ENCODE measurements at regions not wholly inside any gene's neighbourhood (a gene's known extent, or its start where the extent isn't known, plus 50 kb on each side); places are given as distances from the start of the nearest gene placed in this dataset.

GRCh38 chr18:53747210-53747609 lies 477.3 kb downstream of the MBD2 start:
- WGBS: 59% methylated on average over 2 of the region's 2 CpGs

GRCh38 chr18:53745986-53746385 lies 478.5 kb downstream of the MBD2 start:
- H3K4me1 ChIP-seq (ENCODE audit: control insufficient read depth in 2 of 2, insufficient read depth in 2 of 2, low read length in 2 of 2): no peaks in the 10 kb centered on the region
- DNase-seq (ENCODE audit: low read depth in 6 of 9, low spot score in 9 of 9): no peak
- no peaks in the 10 kb centered on the region for H3K36me3 ChIP-seq (ENCODE audit: control insufficient read depth in 2 of 2, insufficient read depth in 2 of 2, low read length in 1 of 2)
- no peak overlapping the region for H3K4me3 ChIP-seq (ENCODE audit: low read length in 2 of 2)
- no peaks in the 10 kb centered on the region for H3K27me3 ChIP-seq (ENCODE audit: control insufficient read depth in 2 of 2, insufficient read depth in 1 of 2, low read length in 1 of 2)
- 81% methylated on average over 1 of the region's 1 CpG for WGBS
- H3K9me3 ChIP-seq (ENCODE audit: control insufficient read depth in 2 of 2, insufficient read depth in 1 of 2, low read length in 1 of 2): no peaks in the 10 kb centered on the region
- no peak overlapping the region for H3K27ac ChIP-seq (ENCODE audit: low read depth in 1 of 2, low read length in 1 of 2)

More at GRCh38 chr18:53747210-53747609, 477.3 kb downstream of the MBD2 start:
- no peak overlapping the region for H3K4me3 ChIP-seq (ENCODE audit: low read length in 2 of 2)
- H3K27ac ChIP-seq (ENCODE audit: low read depth in 1 of 2, low read length in 1 of 2): no peak overlapping the region
- H3K9me3 ChIP-seq (ENCODE audit: control insufficient read depth in 2 of 2, insufficient read depth in 1 of 2, low read length in 1 of 2): no peaks in the 10 kb centered on the region
- no peaks in the 10 kb centered on the region for H3K27me3 ChIP-seq (ENCODE audit: control insufficient read depth in 2 of 2, insufficient read depth in 1 of 2, low read length in 1 of 2)
- no peaks in the 10 kb centered on the region for H3K4me1 ChIP-seq (ENCODE audit: control insufficient read depth in 2 of 2, insufficient read depth in 2 of 2, low read length in 2 of 2)
- no peaks in the 10 kb centered on the region for H3K36me3 ChIP-seq (ENCODE audit: control insufficient read depth in 2 of 2, insufficient read depth in 2 of 2, low read length in 1 of 2)
- no peak for DNase-seq (ENCODE audit: low read depth in 6 of 9, low spot score in 9 of 9)

GRCh38 chr18:53745224-53745967 lies 479.1 kb downstream of the MBD2 start:
- 91% methylated on average over 5 of the region's 5 CpGs for WGBS
- Histone ChIP-seq H3K27me3 (ENCODE audit: control insufficient read depth in 2 of 2, insufficient read depth in 1 of 2, low read length in 1 of 2) (no peaks in the 10 kb centered on the region), H3K9me3 (ENCODE audit: control insufficient read depth in 2 of 2, insufficient read depth in 1 of 2, low read length in 1 of 2) (peaks cover 0 to 4% of the 10 kb centered on the region in 2 donors), H3K4me1 (ENCODE audit: control insufficient read depth in 2 of 2, insufficient read depth in 2 of 2, low read length in 2 of 2) (no peaks in the 10 kb centered on the region), H3K36me3 (ENCODE audit: control insufficient read depth in 2 of 2, insufficient read depth in 2 of 2, low read length in 1 of 2) (no peaks in the 10 kb centered on the region), H3K4me3 (ENCODE audit: low read length in 2 of 2) (no peak overlapping the region), H3K27ac (ENCODE audit: low read depth in 1 of 2, low read length in 1 of 2) (no peak overlapping the region)
- DNase-seq (ENCODE audit: low read depth in 6 of 9, low spot score in 9 of 9): no peak

- H3K36me3 ChIP-seq (ENCODE audit: control insufficient read depth in 2 of 2, insufficient read depth in 2 of 2, low read length in 1 of 2): no peaks in the 10 kb centered on the region
- no peaks in the 10 kb centered on the region for H3K27me3 ChIP-seq (ENCODE audit: control insufficient read depth in 2 of 2, insufficient read depth in 1 of 2, low read length in 1 of 2)
- no peaks in the 10 kb centered on the region for H3K4me1 ChIP-seq (ENCODE audit: control insufficient read depth in 2 of 2, insufficient read depth in 2 of 2, low read length in 2 of 2)
- DNase-seq (ENCODE audit: low read depth in 6 of 9, low spot score in 9 of 9): no peak
- H3K27ac ChIP-seq (ENCODE audit: low read depth in 1 of 2, low read length in 1 of 2): no peak overlapping the region
- no peak overlapping the region for H3K4me3 ChIP-seq (ENCODE audit: low read length in 2 of 2)
- WGBS: 73% methylated on average over 5 of the region's 5 CpGs
- peaks cover 0 to 4% of the 10 kb centered on the region in 2 donors for H3K9me3 ChIP-seq (ENCODE audit: control insufficient read depth in 2 of 2, insufficient read depth in 1 of 2, low read length in 1 of 2)
These were observed 484.8 kb downstream of the MBD2 start for GRCh38 chr18:53739700-53740099.

- no peaks in the 10 kb centered on the region for H3K27me3 ChIP-seq (ENCODE audit: control insufficient read depth in 2 of 2, insufficient read depth in 1 of 2, low read length in 1 of 2)
- no peak for DNase-seq (ENCODE audit: low read depth in 6 of 9, low spot score in 9 of 9)
- 80% methylated on average over 1 of the region's 1 CpG for WGBS
- no peaks in the 10 kb centered on the region for H3K36me3 ChIP-seq (ENCODE audit: control insufficient read depth in 2 of 2, insufficient read depth in 2 of 2, low read length in 1 of 2)
- H3K27ac ChIP-seq (ENCODE audit: low read depth in 1 of 2, low read length in 1 of 2): no peak overlapping the region
- no peak overlapping the region for H3K4me3 ChIP-seq (ENCODE audit: low read length in 2 of 2)
- peaks cover 0 to under 1% of the 10 kb centered on the region in 2 donors for H3K9me3 ChIP-seq (ENCODE audit: control insufficient read depth in 2 of 2, insufficient read depth in 1 of 2, low read length in 1 of 2)
- no peaks in the 10 kb centered on the region for H3K4me1 ChIP-seq (ENCODE audit: control insufficient read depth in 2 of 2, insufficient read depth in 2 of 2, low read length in 2 of 2)
These were observed 488.9 kb downstream of the MBD2 start for GRCh38 chr18:53735526-53735925.

GRCh38 chr18:53715243-53715853 lies 509.1 kb downstream of the MBD2 start:
- Histone ChIP-seq H3K27me3 (ENCODE audit: control insufficient read depth in 2 of 2, insufficient read depth in 1 of 2, low read length in 1 of 2) (no peaks in the 10 kb centered on the region), H3K4me1 (ENCODE audit: control insufficient read depth in 2 of 2, insufficient read depth in 2 of 2, low read length in 2 of 2) (no peaks in the 10 kb centered on the region), H3K27ac (ENCODE audit: low read depth in 1 of 2, low read length in 1 of 2) (no peak overlapping the region), H3K9me3 (ENCODE audit: control insufficient read depth in 2 of 2, insufficient read depth in 1 of 2, low read length in 1 of 2) (no peaks in the 10 kb centered on the region), H3K4me3 (ENCODE audit: low read length in 2 of 2) (no peak overlapping the region), H3K36me3 (ENCODE audit: control insufficient read depth in 2 of 2, insufficient read depth in 2 of 2, low read length in 1 of 2) (no peaks in the 10 kb centered on the region)
- no peak for DNase-seq (ENCODE audit: low read depth in 6 of 9, low spot score in 9 of 9)
- WGBS: 29% methylated on average over 3 of the region's 3 CpGs

- Histone ChIP-seq H3K9me3 (ENCODE audit: control insufficient read depth in 2 of 2, insufficient read depth in 1 of 2, low read length in 1 of 2) (no peaks in the 10 kb centered on the region), H3K36me3 (ENCODE audit: control insufficient read depth in 2 of 2, insufficient read depth in 2 of 2, low read length in 1 of 2) (no peaks in the 10 kb centered on the region), H3K4me1 (ENCODE audit: control insufficient read depth in 2 of 2, insufficient read depth in 2 of 2, low read length in 2 of 2) (no peaks in the 10 kb centered on the region), H3K27ac (ENCODE audit: low read depth in 1 of 2, low read length in 1 of 2) (no peak overlapping the region), H3K27me3 (ENCODE audit: control insufficient read depth in 2 of 2, insufficient read depth in 1 of 2, low read length in 1 of 2) (no peaks in the 10 kb centered on the region), H3K4me3 (ENCODE audit: low read length in 2 of 2) (no peak overlapping the region)
- no peak for DNase-seq (ENCODE audit: low read depth in 6 of 9, low spot score in 9 of 9)
- WGBS: 81% methylated on average over 2 of the region's 2 CpGs
These were observed 514.4 kb downstream of the MBD2 start for GRCh38 chr18:53710080-53710479.

GRCh38 chr18:53702480-53702879 lies 522.0 kb downstream of the MBD2 start:
- WGBS: 88% methylated on average over 2 of the region's 2 CpGs
- H3K27ac ChIP-seq (ENCODE audit: low read depth in 1 of 2, low read length in 1 of 2): no peak overlapping the region
- no peaks in the 10 kb centered on the region for H3K36me3 ChIP-seq (ENCODE audit: control insufficient read depth in 2 of 2, insufficient read depth in 2 of 2, low read length in 1 of 2)
- DNase-seq (ENCODE audit: low read depth in 6 of 9, low spot score in 9 of 9): no peak
- no peaks in the 10 kb centered on the region for H3K27me3 ChIP-seq (ENCODE audit: control insufficient read depth in 2 of 2, insufficient read depth in 1 of 2, low read length in 1 of 2)
- H3K4me3 ChIP-seq (ENCODE audit: low read length in 2 of 2): no peak overlapping the region
- H3K9me3 ChIP-seq (ENCODE audit: control insufficient read depth in 2 of 2, insufficient read depth in 1 of 2, low read length in 1 of 2): no peaks in the 10 kb centered on the region
- no peaks in the 10 kb centered on the region for H3K4me1 ChIP-seq (ENCODE audit: control insufficient read depth in 2 of 2, insufficient read depth in 2 of 2, low read length in 2 of 2)

- H3K27me3 ChIP-seq (ENCODE audit: control insufficient read depth in 2 of 2, insufficient read depth in 1 of 2, low read length in 1 of 2): no peaks in the 10 kb centered on the region
- no peak overlapping the region for H3K27ac ChIP-seq (ENCODE audit: low read depth in 1 of 2, low read length in 1 of 2)
- 84% methylated on average over 1 of the region's 1 CpG for WGBS
- DNase-seq (ENCODE audit: low read depth in 6 of 9, low spot score in 9 of 9): no peak
- no peaks in the 10 kb centered on the region for H3K9me3 ChIP-seq (ENCODE audit: control insufficient read depth in 2 of 2, insufficient read depth in 1 of 2, low read length in 1 of 2)
- H3K36me3 ChIP-seq (ENCODE audit: control insufficient read depth in 2 of 2, insufficient read depth in 2 of 2, low read length in 1 of 2): no peaks in the 10 kb centered on the region
- H3K4me3 ChIP-seq (ENCODE audit: low read length in 2 of 2): no peak overlapping the region
- H3K4me1 ChIP-seq (ENCODE audit: control insufficient read depth in 2 of 2, insufficient read depth in 2 of 2, low read length in 2 of 2): no peaks in the 10 kb centered on the region
These were observed 522.8 kb downstream of the MBD2 start for GRCh38 chr18:53701697-53702096.

All from thymus (tissue), 11 donors.